HepG2 (cell line): ENCODE measurements at regions not wholly inside any gene's neighbourhood (a gene's known extent, or its start where the extent isn't known, plus 50 kb on each side); places are given as distances from the start of the nearest gene placed in this dataset.
"Not testable (repeated sequence)": the region's sequence is repeated elsewhere in the genome, so short reads cannot be mapped to it uniquely, and the experiment has no call there.

Experiments used
- ATAC-seq: fragments of 200-7000 bp; cut with Tn5 transposase; 3 replicates; pipeline ENCODE4 v1.9.1; 2020; ENCODE audit warnings: mild to moderate bottlenecking, moderate library complexity
- BruUV-seq: library from RNA; stranded (reverse); fragments of 400-500 nt; replicated peaks from 2 replicates; lab custom pipeline; 2021; lab: Mats Ljungman, UMichigan
- CTCF ChIA-PET: fragments of 300-600 bp; formaldehyde crosslinking; extraction: SDS; loops from one replicate; lab custom pipeline; 2021; ENCODE audit warnings: low total read pairs, inconsistent platforms, low intra/inter-chr PET ratio; lab: Yijun Ruan, JAX
- POLR2A ChIA-PET: fragments of 350-600 bp; sonication (Branson Sonifier 250); formaldehyde crosslinking; loops from one replicate; lab custom pipeline; 2020; ENCODE audit warnings: antibody characterized with exemption, inconsistent platforms; lab: Yijun Ruan, JAX
- DNase-seq: peaks from one replicate; pipeline ENCODE4 v3.0.0-alpha.2; 2015; ENCODE audit warnings: low spot score
- FAIRE-seq: peaks from 3 replicates; lab custom pipeline; 2011; peaks lifted over from hg19 to GRCh38; lab: Jason Lieb, UNC
- H2AFZ ChIP-seq: one replicate; pipeline ENCODE4 v1.6.1; 2011; ENCODE audit warnings: low read length, inconsistent platforms
- H3K27ac ChIP-seq: fragments of 300-600 bp; 3 replicates; pipeline ENCODE4 v1.8.0; 2011; ENCODE audit warnings: mixed run types, mild to moderate bottlenecking, mixed read lengths, low read length, inconsistent platforms; ENCODE audit not compliant: insufficient read depth; ENCODE audit errors: extremely low read length
- H3K27me3 ChIP-seq, 2 experiments: fragments of 200-600 bp in 1 of 2; 2 replicates in 1 of 2; 3 replicates in 1 of 2; pipeline versions ENCODE4 v1.6.0 to v1.8.0; 2011; ENCODE audit warnings: low read length in 2 of 2, mild to moderate bottlenecking in 2 of 2, moderate library complexity in 2 of 2, inconsistent platforms in 1 of 2; ENCODE audit not compliant: insufficient read depth in 2 of 2, control insufficient read depth in 1 of 2
- H3K36me3 ChIP-seq, 2 experiments: fragments of 200-600 bp in 1 of 2; replicated peaks in 1 of 2; 2 replicates in 1 of 2; 3 replicates in 1 of 2; pipeline versions ENCODE4 v1.5.1 to v1.8.0; 2011; ENCODE audit warnings: low read length in 2 of 2, inconsistent platforms in 1 of 2; ENCODE audit not compliant: insufficient read depth in 2 of 2, control insufficient read depth in 1 of 2
- H3K4me1 ChIP-seq: 2 replicates; pipeline ENCODE4 v1.5.1; 2012; ENCODE audit warnings: low read length, inconsistent platforms; ENCODE audit not compliant: insufficient read depth
- H3K4me2 ChIP-seq: 2 replicates; pipeline ENCODE4 v1.6.0; 2011; ENCODE audit warnings: low read depth, low read length, inconsistent platforms
- H3K4me3 ChIP-seq, 3 experiments: fragments of 200-600 bp in 1 of 3; sonication (generic), shearing (Covaris generic) in 1 of 3; replicated peaks in 1 of 3; 2 replicates each; pipeline ENCODE4 v1.5.1; 2011 to 2016; ENCODE audit warnings: low read length in 3 of 3, inconsistent platforms in 2 of 3, low read depth in 2 of 3, mild to moderate bottlenecking in 2 of 3, control low read depth in 1 of 3, mixed read lengths in 1 of 3; ENCODE audit not compliant: insufficient read depth in 1 of 3
- H3K79me2 ChIP-seq: one replicate; pipeline ENCODE4 v1.6.1; 2011; ENCODE audit warnings: low read length, inconsistent platforms; ENCODE audit not compliant: insufficient read depth
- H3K9ac ChIP-seq: 2 replicates; pipeline ENCODE4 v1.6.0; 2011; ENCODE audit warnings: mild to moderate bottlenecking, low read depth, low read length, inconsistent platforms; ENCODE audit not compliant: insufficient read depth
- H3K9me3 ChIP-seq: 2 replicates; pipeline ENCODE4 v1.5.1; 2012; ENCODE audit warnings: mild to moderate bottlenecking, low read length
- H4K20me1 ChIP-seq: 2 replicates; pipeline ENCODE4 v1.6.0; 2011; ENCODE audit warnings: inconsistent platforms, mild to moderate bottlenecking, low read length, moderate library complexity; ENCODE audit not compliant: insufficient read depth
- ELK4 ChIP-seq: sonication (generic); formaldehyde crosslinking; IDR thresholded peaks from 2 replicates; pipeline ENCODE4 v1.9.0; 2021; ENCODE audit warnings: missing genetic modification reagents, borderline replicate concordance
- HNRNPL ChIP-seq: fragments of 200-400 bp; formaldehyde crosslinking; IDR thresholded peaks from 2 replicates; pipeline ENCODE4 v1.6.1; 2017; ENCODE audit warnings: mild to moderate bottlenecking, low read depth, low read length
- JUNB ChIP-seq: sonication (generic); formaldehyde crosslinking; IDR thresholded peaks from 2 replicates; pipeline ENCODE4 v1.8.0; 2022; ENCODE audit warnings: missing genetic modification reagents, mild to moderate bottlenecking, borderline replicate concordance
- PLRG1 ChIP-seq: fragments of 450-650 bp; conservative IDR thresholded peaks from 2 replicates; pipeline ENCODE4 v1.6.1; 2016
- ZBTB42 ChIP-seq: sonication (generic); formaldehyde crosslinking; IDR thresholded peaks from 2 replicates; pipeline ENCODE4 v1.5.0; 2020; ENCODE audit warnings: mild to moderate bottlenecking, missing genetic modification reagents
- WGBS: methylation state at CpG from one replicate; pipeline ENCODE4 v1.1.6; 2017; ENCODE audit warnings: low lambda C conversion rate; 5-methylcytosine and 5-hydroxymethylcytosine counted together
- in situ Hi-C: cut with HindIII; loops from 2 replicates; pipeline ENCODE4 v1.10.0; 2017; ENCODE audit warnings: low pct_unique_long_range_greater_than_20kb; ENCODE audit not compliant: extremely low pct_ligation_motif_present
- intact Hi-C: fragments of 100-400 bp; cut with micrococcal nuclease; formaldehyde crosslinking; loops from one replicate; pipeline ENCODE4 v1.10.0; 2022; ENCODE audit not compliant: unreplicated experiment

GRCh38 chr6:80988286-80988685 lies 764.2 kb downstream of the TENT5A start:
- 0% methylated on average over 3 of the region's 3 CpGs for WGBS
- ATAC-seq (no peak), FAIRE-seq (no peak), DNase-seq (no peak)
- Histone ChIP-seq H3K79me2 (no peaks in the 10 kb centered on the region), H3K4me1 (no peaks in the 10 kb centered on the region)
- TF ChIP-seq HNRNPL (no peak), JUNB (CRISPR knock-in tag) (no peak), PLRG1 (no peak), ZBTB42 (CRISPR knock-in tag) (no peak), ELK4 (no peak)
- TF ChIP-seq, all 625 proteins: peak for 0
- H3K4me2 ChIP-seq: no peak overlapping the region
- H4K20me1 ChIP-seq: no peaks in the 10 kb centered on the region
- H2AFZ ChIP-seq: no peak overlapping the region
- intact Hi-C loops: no loop called here
- POLR2A ChIA-PET: no interaction called here
- no peak overlapping the region for H3K27ac ChIP-seq
- no peak overlapping the region for H3K9ac ChIP-seq
- in situ Hi-C loops: no loop called here
- CTCF ChIA-PET: no interaction called here
- 0 out of 2 replicates have a peak, but pooled peaks cover 4% of the 10 kb centered on the region for H3K9me3 ChIP-seq
- H3K27me3 ChIP-seq: no peaks in the 10 kb centered on the region
- no TSS peak for BruUV-seq
- no peak overlapping the region for H3K4me3 ChIP-seq
- H3K36me3 ChIP-seq: no peaks in the 10 kb centered on the region

GRCh38 chr6:80981226-80981625 lies 771.3 kb downstream of the TENT5A start:
- H3K9ac ChIP-seq, H4K20me1 ChIP-seq, intact Hi-C loops, in situ Hi-C loops, H3K4me2 ChIP-seq, H3K36me3 ChIP-seq, DNase-seq, H3K79me2 ChIP-seq, CTCF ChIA-PET, H2AFZ ChIP-seq, FAIRE-seq, BruUV-seq, H3K4me1 ChIP-seq, H3K27me3 ChIP-seq, POLR2A ChIA-PET, ATAC-seq, H3K27ac ChIP-seq, H3K4me3 ChIP-seq: not testable (repeated sequence)
- 2% methylated on average over 2 of the region's 2 CpGs for WGBS
- peaks cover 17% of the 10 kb centered on the region for H3K9me3 ChIP-seq
